Medulla oblongata (tissue), 1 donor: ENCODE measurements at regions not wholly inside any gene's neighbourhood (a gene's known extent, or its start where the extent isn't known, plus 50 kb on each side); places are given as distances from the start of the nearest gene placed in this dataset.
"Not testable (repeated sequence)": the region's sequence is repeated elsewhere in the genome, so short reads cannot be mapped to it uniquely, and the experiment has no call there.

Experiments used
- DNase-seq: peaks from one replicate; pipeline ENCODE4 v3.0.0-alpha.2; 2015; ENCODE audit errors: extremely low spot score

- no peak for DNase-seq
Observed at GRCh38 chr2:37570773-37571586, 100.5 kb downstream of the CDC42EP3 start.

DNA sequence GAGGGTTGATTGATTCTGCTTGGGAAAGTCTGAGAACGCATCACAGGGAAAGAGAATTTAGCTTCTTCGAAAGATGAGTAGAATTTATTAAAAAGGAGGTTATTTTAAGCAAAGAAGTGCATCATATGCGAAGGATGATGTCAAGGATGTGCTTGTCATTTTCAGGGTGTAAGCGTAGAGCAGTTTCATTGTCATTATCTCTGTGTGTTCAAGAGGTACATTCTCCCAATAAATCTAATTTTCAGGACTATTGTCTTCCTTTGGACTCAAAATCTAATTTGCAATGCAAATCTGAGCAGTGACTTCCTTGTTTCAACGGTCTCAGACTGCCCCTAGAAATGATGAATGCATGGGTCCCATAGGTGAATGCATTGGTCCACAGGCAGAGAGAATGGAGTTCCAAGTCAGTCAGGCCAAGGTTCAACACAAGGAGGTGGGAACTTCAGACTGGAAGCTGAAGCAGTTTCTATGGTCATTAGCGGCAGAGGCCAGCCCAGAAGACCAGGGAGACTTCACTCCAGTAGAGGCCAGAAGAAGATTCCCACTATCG lies 99.8 kb downstream of the CDC42EP3 start:
- DNase-seq: no peak

DNA sequence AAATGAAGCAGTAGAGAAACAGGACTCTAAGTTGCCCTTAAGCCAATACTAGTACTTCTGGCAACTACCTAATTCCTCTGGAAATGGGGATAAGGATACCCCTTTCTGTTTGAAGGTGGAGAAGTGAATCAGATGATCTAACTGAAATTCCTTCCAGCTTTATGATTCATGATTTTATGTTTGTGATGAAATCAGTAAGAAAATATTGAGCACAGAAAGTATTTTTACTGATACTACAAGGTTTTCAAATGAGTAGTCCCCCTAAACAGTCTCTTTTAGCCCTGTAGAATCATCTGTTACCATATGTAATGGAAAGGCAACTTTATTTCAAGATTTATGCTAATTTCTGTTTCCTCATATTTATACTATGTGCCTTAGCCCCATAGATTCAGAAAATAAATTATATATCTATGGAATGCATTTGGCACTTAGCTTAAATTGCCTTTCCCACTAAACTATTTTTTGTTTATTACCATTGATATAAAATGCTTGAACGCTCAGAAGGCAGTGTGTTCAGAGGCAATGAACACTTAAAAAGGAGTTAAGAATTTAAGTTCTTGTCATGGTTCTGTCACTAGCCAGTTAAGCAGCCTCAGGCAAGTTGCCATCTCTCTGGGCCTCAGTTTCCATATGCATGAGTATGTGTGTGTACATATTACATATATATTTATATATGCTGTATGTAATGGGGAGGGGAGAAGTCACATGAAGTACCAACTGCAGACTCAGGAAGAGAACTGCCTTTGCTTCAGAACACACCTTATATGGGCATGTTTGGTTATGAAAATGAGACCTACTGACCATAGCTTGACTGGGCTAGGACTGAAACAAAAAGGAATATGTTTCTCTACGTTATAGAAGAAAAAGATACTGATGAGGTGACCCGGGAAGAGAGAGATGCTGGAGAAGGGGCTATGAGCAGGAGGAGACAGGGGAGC lies 97.7 kb downstream of the CDC42EP3 start:
- no peak for DNase-seq

- DNase-seq: no peak
Observed at GRCh38 chr2:37575780-37576179, 95.7 kb downstream of the CDC42EP3 start.

DNA sequence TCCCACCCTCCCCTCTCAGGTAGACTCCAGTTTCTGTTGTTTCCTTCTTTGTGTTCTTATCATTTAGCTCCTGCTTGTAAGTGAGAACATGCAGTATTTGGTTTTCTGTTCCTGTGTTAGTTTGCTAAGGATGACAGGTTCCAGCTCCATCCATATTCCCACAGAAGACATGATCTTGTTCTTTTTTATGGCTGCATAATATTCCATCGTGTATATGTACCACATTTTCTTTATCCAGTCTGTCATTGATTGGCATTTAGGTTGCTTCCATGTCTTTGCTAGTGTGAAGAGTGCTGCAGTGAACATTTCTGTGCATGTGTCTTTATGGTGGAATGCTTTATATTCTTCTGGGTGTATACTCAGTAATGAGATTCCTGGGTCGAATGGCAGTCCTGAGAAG lies 95.2 kb downstream of the CDC42EP3 start:
- not testable (repeated sequence) for DNase-seq

DNA sequence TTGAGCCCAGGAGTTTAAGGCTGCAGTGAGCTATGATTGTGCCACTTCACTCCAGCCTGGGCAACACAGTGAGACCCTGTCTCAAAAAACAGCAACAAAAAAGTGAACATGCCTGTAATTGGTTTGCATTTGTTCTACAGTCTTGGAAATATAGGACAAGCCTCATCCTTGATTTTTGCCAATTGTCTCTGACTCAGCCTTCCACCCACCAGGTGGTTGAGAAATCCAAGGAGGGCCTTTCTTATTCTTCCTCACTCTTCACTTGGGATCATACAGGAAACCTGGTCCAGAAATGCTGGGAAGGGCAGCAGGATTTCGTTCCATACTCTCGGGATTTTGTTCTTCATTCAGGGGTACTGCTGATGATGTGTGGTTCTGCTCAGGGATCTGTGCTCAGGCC lies 94.6 kb downstream of the CDC42EP3 start:
- no peak for DNase-seq

DNA sequence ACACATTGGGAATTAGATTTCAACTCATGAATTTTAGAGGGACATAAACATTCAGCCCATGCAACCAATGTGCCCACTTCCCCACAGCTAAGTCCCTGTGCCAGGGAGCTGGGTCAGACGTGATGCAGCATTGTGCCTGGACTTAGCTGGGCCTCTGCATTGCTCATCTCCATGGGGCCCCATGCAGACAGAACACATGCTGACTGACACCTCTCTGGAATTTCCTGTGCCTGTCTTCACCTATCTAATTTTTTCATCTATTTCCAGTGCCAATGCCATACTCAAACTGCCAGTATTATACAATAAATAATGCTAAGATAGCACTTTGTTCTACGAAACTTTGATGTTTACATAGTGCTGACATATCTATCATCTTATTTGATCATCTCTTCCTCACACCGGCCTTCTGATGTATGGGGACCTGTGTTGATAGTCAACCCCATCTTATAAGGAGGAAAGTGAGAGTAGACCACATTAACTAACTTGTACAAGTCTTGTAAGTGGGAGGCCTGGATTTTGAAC lies 92.2 kb downstream of the CDC42EP3 start:
- no peak for DNase-seq

- DNase-seq: not testable (repeated sequence)
Observed at GRCh38 chr2:37579949-37580348, 91.5 kb downstream of the CDC42EP3 start.

GRCh38 chr2:37581433-37581832 lies 90.0 kb downstream of the CDC42EP3 start:
- no peak for DNase-seq

DNA sequence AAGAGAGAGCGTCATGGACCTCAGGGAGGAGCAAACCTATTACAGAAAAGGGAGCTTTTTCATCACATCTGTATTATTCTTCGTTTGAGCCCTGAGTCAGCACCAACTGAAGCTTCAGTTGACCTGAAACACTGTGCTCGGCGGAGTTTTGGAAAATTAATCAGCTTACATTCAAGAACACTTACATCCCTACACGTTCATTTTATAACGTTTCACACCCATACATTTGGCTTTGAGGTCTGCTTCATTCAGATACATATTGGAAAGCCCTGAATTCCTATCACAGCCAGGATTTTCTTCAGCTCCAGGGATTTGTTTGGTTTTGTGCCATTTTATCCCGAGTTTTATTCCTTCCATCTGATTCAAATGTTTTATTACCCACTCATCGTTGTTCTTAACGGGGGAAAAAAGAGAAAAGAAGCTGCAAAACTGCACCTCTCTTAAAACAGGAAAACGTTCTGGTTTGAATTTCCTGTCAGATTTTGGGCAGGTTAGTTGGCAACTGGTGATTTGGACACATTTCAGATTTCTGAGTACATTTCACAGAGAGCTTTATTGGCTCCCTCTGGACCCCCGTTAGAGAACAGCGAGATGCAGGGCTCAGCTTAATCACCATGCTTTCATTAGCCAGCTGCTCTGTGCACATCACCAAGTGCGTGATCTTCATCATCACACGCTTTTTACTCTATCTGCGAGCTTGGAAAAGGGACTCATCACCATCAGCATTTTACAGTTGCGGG lies 88.8 kb downstream of the CDC42EP3 start:
- no peak for DNase-seq

DNA sequence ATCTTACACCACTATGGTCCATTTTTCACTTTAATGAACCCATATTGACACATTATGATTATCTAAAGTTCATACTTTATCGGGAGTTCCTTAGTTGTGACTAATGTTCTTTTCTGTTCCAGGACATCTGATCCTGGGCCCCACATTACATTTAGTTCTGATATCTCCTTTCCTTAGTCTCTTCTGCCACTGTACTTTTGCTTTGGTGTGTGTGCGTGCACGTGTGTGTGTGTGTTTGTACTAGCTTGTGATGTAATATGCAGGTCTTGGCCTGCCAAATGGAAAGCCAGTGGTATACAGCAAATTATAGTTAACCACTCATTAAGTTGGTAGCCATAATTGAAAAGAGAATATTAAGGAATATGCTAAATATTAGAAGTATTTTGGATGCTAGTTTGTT lies 88.0 kb downstream of the CDC42EP3 start:
- no peak for DNase-seq

DNA sequence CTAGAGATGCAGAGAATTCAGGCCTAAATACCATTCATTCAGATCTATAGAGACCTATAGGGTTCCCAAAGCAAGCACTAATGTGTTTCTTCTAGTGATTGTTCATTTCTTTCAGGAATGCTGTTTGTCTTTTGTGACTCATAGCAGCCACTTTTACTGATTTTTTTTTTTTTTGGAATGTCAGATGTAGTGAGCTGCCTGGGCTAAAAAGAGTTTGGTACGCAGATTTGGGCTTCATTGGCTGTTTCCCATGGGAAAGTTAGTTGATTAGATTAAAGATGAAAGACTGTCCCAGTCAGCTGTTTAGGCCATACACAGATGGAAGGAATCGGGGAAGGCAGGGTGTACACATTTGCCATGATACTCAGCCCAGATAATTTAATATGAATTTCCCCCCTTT lies 87.6 kb downstream of the CDC42EP3 start:
- DNase-seq: no peak

GRCh38 chr2:37585295-37585908 lies 86.0 kb downstream of the CDC42EP3 start:
- no peak for DNase-seq

GRCh38 chr2:37585982-37586621 lies 85.3 kb downstream of the CDC42EP3 start:
- peak; percentile 39 for DNase-seq

DNA sequence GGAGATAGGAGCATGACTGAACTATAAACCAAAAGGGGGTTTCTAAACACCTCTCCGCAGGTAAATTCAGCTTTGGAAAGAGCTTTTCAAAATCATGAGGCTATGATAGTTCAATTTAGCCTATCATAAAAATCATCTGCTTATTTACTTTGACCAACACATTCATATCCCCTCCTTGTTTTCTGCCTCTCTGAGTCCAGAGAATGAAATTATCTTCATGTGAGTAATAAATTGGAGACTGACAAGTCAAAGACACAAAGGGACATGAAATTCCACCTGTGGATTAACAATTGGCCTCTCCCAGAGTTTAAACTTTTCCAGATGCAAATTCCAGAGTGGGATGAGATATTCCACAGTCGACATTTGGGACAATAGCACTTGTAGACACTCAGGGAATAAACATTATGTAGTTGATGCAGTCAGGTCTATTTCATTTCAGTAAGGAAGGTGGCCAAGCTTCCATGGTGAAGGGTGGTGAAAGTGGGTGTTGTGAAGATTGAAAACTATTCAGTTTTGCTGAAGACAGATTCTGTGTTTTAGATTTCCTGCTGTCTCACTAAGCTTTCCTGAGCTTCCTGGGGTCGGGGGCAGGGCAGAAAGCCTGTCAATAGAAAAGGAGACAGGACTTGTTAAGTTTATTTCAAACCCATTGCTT lies 84.7 kb downstream of the CDC42EP3 start:
- no peak for DNase-seq

GRCh38 chr2:37587817-37588216 lies 83.6 kb downstream of the CDC42EP3 start:
- DNase-seq: no peak

- DNase-seq: no peak
Observed at GRCh38 chr2:37588316-37588777, 83.1 kb downstream of the CDC42EP3 start.

DNA sequence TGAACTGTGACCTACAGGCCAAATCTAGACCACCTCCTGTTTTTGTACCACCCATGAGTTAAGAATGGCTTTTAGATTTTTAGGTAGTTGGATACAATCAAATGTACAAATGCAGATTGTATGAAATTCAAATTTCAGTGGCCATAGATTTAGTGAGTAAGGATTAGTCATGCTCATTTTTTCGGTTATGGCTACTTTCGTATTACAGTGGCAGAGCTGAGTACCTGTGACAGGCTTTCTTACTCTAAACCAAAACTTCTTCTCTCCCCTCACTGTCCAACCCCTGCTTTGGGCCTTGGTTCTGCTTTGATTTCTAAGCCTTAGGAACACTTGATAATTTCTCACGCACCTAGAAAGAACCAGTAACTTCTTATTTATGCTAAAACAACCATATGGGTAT lies 82.1 kb downstream of the CDC42EP3 start:
- DNase-seq: no peak

- no peak for DNase-seq
Observed at GRCh38 chr2:37590119-37590571, 81.3 kb downstream of the CDC42EP3 start.
